ENCODE measurements at regions not wholly inside any gene's neighbourhood (a gene's known extent, or its start where the extent isn't known, plus 50 kb on each side); places are given as distances from the start of the nearest gene placed in this dataset.

- TF ChIP-seq CTCF (IDR thresholded peaks at IDR 0.05 in 2 of 3, conservative IDR thresholded peaks at IDR 0.05 in 1 of 3; ENCODE audit: borderline replicate concordance in 1 of 3, insufficient read depth in 1 of 3, low read depth in 2 of 3, low read length in 2 of 3) (no peak), POLR2A (IDR thresholded peaks at IDR 0.05; ENCODE audit: borderline replicate concordance, extremely low read depth, insufficient read depth, insufficient read length) (no peak), YY1 (IDR thresholded peaks at IDR 0.05; ENCODE audit: extremely low read depth, insufficient replicate concordance, low read depth, low read length) (no peak), ZFX (IDR thresholded peaks at IDR 0.05) (no peak), ZNF274 (IDR thresholded peaks at IDR 0.05; ENCODE audit: low read depth, low read length) (no peak), POLR2AphosphoS5 (IDR thresholded peaks at IDR 0.05; ENCODE audit: low read depth, low read length) (no peak), RAD21 (IDR thresholded peaks at IDR 0.05; ENCODE audit: low read depth) (no peak), SP1 (IDR thresholded peaks at IDR 0.05; ENCODE audit: low read depth) (no peak), JUND (IDR thresholded peaks at IDR 0.05) (no peak), EZH2 (IDR thresholded peaks at IDR 0.05) (no peak), EGR1 (IDR thresholded peaks at IDR 0.05; ENCODE audit: low read depth) (no peak)
These were observed 348.1 kb upstream of the SGCD start for GRCh38 chr5:155978850-155979249.
